GM19193 (cell line): ENCODE measurements at regions not wholly inside any gene's neighbourhood (a gene's known extent, or its start where the extent isn't known, plus 50 kb on each side); places are given as distances from the start of the nearest gene placed in this dataset.

Experiments
- POLR2A ChIP-seq: IDR thresholded peaks from 4 replicates; pipeline ENCODE4 v1.6.1; 2011; ENCODE audit not compliant: insufficient read depth, insufficient read length; ENCODE audit errors: extremely low read depth

GRCh38 chr17:33661975-33662374, 368.9 kb upstream of the ASIC2 start:
- no peak for TF ChIP-seq POLR2A

- no peak for TF ChIP-seq POLR2A
Observed at GRCh38 chr17:33664116-33664840, 371.2 kb upstream of the ASIC2 start.

GRCh38 chr17:33667052-33667509, 374.0 kb upstream of the ASIC2 start:
- no peak for TF ChIP-seq POLR2A

GRCh38 chr17:33667671-33668070, 374.6 kb upstream of the ASIC2 start:
- TF ChIP-seq POLR2A, result no peak

- no peak for TF ChIP-seq POLR2A
Observed at GRCh38 chr17:33668516-33668915, 375.4 kb upstream of the ASIC2 start.

- no peak for TF ChIP-seq POLR2A
Observed at GRCh38 chr17:33671491-33671890, 378.4 kb upstream of the ASIC2 start.

GRCh38 chr17:33674685-33675084, 381.6 kb upstream of the ASIC2 start:
- no peak for TF ChIP-seq POLR2A

GRCh38 chr17:33676444-33676843, 383.3 kb upstream of the ASIC2 start:
- no peak for TF ChIP-seq POLR2A

- no peak for TF ChIP-seq POLR2A
Observed at GRCh38 chr17:33679595-33679994, 386.5 kb upstream of the ASIC2 start.

- no peak for TF ChIP-seq POLR2A
Observed at GRCh38 chr17:33680472-33680871, 387.4 kb upstream of the ASIC2 start.

- TF ChIP-seq POLR2A, result no peak
Observed at GRCh38 chr17:33682599-33682998, 389.5 kb upstream of the ASIC2 start.

- no peak for TF ChIP-seq POLR2A
Observed at GRCh38 chr17:33684735-33685134, 391.6 kb upstream of the ASIC2 start.

GRCh38 chr17:33686171-33686570, 393.1 kb upstream of the ASIC2 start:
- TF ChIP-seq POLR2A, result no peak

GRCh38 chr17:33687831-33688230, 394.7 kb upstream of the ASIC2 start:
- no peak for TF ChIP-seq POLR2A

- no peak for TF ChIP-seq POLR2A
Observed at GRCh38 chr17:33688771-33689170, 395.7 kb upstream of the ASIC2 start.

- no peak for TF ChIP-seq POLR2A
Observed at GRCh38 chr17:33689725-33690124, 396.6 kb upstream of the ASIC2 start.

- no peak for TF ChIP-seq POLR2A
Observed at GRCh38 chr17:33695431-33695830, 402.3 kb upstream of the ASIC2 start.
